HG03432 (cell line): ENCODE measurements at regions not wholly inside any gene's neighbourhood (a gene's known extent, or its start where the extent isn't known, plus 50 kb on each side); places are given as distances from the start of the nearest gene placed in this dataset.

Experiments
- ATAC-seq: cut with Tn5 transposase; IDR thresholded peaks from one replicate; pipeline ENCODE4 v1.9.1; 2021; ENCODE audit warnings: mild to moderate bottlenecking, moderate library complexity; ENCODE audit not compliant: unreplicated experiment

- no peak for ATAC-seq
These were observed 317.6 kb upstream of the CNKSR2 start for GRCh38 chrX:21056622-21057021.

GRCh38 chrX:21047034-21047455, 327.2 kb upstream of the CNKSR2 start:
- no peak for ATAC-seq

- no peak for ATAC-seq
These were observed 359.9 kb upstream of the CNKSR2 start for GRCh38 chrX:21014326-21014725.

DNA sequence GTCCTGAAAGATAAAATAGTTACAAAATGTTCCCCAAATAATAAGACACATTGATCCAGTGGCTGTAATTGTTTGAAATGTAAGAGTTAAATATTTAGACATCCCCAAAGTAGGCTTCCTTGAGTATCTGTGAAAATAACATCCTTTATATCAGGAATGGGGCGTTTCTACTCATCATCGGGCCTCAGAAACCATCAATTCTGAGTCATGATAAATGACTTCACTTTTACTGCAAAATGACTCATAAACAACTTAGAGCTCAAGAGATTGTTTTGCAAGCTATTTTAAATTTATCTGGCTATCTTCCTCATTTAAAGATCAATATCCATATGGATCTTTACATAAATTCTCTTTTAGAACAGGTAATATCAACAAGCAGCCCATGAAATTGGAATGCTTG, 369.4 kb upstream of the CNKSR2 start:
- ATAC-seq: no peak

- no peak for ATAC-seq
These were observed 378.4 kb upstream of the CNKSR2 start for GRCh38 chrX:20995829-20996228.

- ATAC-seq: no peak
These were observed 384.9 kb upstream of the CNKSR2 start for GRCh38 chrX:20989361-20989760.

GRCh38 chrX:20988804-20989203, 385.4 kb upstream of the CNKSR2 start:
- ATAC-seq: no peak

GRCh38 chrX:20988118-20988517, 386.1 kb upstream of the CNKSR2 start:
- ATAC-seq: no peak

GRCh38 chrX:20980426-20980825, 393.8 kb upstream of the CNKSR2 start:
- no peak for ATAC-seq

DNA sequence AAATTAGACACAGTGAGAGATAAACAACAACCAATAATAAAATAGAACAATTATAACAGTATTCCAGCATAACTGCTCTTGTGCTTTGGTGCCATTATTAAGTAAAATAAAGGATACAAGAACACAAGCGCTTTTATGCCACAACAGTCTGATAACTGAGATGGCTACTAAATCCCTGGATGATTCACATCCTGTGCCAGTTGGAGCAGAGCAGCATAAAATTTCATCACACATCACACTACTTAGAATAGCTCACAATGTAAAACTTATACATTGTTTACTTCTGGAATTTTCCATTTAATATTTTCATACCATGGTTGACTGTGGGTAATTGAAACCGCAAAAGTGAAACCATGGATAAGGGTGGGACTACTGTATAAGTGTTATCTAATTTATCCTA, 399.9 kb upstream of the CNKSR2 start:
- ATAC-seq: no peak

DNA sequence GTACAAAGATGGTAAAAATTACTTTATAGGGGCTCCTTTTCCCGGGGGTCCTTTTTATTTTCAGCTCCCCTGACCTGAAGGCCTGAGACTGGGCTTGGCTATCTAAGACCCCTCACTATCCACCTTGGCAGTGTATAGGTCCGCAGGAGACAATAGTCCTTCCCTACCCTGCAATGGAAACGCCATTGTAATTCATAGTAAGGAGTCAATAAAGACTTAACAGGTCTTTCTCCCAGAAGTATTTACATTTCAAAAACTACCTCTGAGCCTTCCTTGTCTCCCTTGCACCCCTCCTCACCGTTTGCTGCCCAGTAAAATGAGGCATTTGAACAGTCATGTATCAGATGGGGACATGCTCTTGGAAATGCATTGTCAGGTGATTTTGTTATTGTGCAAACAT, 401.2 kb upstream of the CNKSR2 start:
- ATAC-seq: no peak

DNA sequence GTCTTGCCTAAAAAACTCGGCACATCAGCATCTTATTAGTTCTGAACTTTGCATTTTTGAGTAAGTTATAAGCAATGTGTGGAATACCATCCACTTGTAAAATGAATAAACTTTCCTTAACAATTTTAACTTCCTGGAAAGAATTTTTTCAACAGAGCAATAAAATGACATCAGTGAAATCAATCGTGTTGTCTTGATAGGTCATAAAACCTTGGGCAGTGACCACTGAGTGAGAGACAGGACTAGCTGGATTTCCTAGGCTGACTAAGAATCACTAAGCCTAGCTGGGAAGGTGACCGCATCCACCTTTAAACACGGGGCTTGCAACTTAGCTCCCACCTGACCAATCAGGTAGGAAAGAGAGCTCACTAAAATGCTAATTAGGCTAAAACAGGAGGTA, 403.0 kb upstream of the CNKSR2 start:
- no peak for ATAC-seq

DNA sequence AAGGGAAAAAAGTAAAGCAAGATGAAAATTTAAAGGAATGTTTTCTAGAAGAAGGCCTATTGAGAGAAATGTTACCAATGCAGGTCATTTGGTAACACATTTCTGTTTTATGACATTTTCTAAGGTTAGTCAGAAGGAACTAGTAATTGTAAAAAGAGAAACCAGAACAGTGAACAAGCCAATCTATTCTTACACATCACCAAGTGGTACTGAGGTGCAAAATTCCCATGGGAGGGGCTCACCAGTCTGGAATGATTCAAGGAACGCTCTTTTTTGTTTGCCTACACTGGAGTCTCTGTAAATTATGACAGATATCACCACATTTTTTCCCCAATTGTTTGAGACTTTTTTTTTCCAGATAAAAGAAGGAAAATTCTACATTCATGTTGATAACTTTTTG, 404.7 kb upstream of the CNKSR2 start:
- no peak for ATAC-seq

GRCh38 chrX:20968996-20969395, 405.2 kb upstream of the CNKSR2 start:
- no peak for ATAC-seq

- ATAC-seq: no peak
These were observed 406.5 kb upstream of the CNKSR2 start for GRCh38 chrX:20967725-20968124.

DNA sequence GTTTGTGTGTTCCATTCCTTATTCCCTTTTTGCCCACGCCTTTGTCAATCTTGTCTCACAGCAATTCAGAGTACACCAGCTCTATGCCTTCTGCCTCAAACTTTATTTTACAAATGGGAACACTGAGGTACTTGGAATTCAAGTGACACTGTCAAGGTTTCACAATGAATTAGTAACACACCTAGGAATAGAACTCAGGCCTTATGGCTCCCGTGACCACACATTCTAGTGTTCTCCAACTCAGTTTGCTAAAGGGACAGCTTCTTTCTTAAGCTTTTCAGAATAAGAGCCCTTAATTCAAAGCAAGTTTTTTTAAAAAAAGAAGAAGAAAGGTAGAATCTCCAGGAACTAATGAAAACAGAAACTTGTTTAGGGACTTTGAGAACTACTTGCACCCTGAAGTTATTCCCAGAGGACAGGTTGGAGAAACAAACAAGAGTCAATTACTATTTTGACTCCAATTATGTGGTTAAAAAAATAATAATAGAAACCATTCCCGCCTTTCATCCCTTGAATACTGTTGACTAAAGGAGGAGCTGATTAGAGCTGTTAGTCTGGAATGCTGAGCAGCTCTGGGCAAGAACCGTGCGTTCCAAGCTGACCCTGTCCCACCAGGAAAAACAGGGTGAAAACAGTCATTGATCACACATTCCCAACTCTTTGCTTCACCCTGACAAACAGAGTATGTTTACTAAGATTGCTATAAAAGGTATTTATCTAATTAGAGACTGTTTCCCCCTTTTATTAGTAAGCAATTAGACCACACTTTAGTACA, 408.8 kb upstream of the CNKSR2 start:
- ATAC-seq: no peak

DNA sequence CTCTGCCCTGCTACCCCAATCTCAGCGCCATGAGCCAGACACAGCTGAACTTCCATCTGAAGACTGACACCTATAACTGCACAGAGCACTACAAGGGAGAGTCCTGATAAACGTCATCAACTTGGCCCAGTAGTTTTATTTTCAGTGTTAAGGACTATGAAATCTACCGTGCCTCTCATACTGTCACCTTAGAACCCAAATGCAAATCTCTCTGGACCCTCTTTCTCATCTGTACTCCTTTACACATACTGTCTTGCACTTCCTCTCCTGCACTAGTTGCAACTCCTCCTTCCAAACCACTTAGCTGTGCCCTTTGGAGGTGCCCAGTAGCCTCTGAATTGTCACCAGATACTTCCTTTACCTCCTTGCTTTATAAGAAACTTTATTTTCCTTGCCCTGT, 420.2 kb upstream of the CNKSR2 start:
- ATAC-seq: no peak

DNA sequence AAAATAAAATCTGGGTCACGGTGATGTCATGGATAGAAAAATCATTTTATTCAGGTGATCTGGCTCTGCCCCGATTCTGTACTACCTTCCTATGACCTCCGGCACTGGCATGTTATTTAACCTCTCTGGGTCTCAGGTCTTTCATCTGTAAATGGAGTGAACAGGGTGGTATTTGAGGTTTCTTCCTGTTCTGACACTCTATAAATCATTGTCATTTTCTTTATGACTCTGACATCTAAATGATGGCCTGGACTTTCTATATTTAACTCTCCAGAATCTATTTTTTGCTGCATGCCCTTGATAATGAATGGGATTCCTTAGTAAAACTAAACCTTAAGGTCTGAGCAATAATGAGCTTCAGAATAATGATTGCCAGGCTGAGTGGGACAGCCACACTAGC, 422.0 kb upstream of the CNKSR2 start:
- ATAC-seq: no peak

DNA sequence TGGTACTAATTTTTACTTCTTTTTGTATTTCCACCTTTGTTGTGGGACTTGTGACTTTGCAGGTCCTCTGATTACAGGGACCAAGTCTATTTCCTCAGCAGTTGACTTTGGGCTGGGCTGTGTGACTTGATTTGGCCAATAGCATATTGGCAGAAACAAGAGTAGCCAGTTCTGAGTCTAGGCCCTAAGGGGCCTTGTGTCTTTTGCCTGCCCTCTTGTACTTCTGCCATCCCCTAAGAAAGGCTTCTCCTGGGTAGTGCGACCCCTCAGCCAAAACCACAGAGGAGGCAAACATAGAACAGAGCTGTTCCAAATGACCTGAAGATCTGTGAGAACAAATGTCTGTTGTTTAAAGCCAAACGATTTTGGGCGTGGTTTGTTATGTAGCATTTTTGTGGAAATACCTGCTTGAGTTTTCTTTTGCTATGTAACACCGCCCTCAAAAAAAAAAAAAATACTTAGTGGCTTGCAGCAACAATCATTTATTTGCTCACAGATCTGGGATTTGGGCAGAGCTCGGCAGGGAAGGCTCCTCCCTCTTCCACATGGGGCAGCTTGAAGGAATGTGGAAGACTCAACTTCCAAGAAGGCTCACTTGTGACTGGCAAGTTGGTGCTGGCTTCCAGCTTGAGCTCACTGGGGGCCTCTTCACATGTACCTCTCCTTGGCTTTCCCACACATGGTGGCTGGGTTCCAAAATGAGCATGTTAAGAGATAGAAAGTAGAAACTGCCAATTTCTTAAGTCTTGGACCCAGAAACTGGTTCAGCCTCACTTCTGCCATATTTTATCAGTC, 423.0 kb upstream of the CNKSR2 start:
- no peak for ATAC-seq

DNA sequence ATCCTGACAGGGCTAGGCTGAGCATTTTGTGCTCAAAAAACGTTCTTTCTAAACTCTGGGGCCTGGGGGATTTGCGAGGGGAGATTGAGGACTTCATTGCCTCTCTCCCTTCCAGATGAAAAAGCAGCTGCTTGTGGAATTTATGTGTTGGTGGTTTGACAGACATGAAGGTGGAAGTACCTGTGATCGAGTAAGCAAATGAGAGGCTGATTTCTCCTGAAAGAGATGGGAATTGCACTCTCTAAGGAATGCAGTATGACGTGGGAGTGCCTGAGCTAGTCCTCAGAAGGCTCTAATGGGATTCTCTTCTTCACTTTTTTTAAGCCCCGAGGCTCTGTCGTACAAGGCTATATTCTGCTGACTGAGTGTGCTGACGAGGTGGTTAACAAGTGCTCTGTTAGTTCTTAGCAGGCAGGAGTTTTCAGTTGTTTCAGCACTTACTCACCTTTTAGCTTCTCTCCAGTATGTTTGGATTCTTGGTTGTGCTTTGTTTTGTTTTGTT, 426.8 kb upstream of the CNKSR2 start:
- ATAC-seq: no peak

- ATAC-seq: no peak
These were observed 460.5 kb upstream of the CNKSR2 start for GRCh38 chrX:20913760-20914159.

DNA sequence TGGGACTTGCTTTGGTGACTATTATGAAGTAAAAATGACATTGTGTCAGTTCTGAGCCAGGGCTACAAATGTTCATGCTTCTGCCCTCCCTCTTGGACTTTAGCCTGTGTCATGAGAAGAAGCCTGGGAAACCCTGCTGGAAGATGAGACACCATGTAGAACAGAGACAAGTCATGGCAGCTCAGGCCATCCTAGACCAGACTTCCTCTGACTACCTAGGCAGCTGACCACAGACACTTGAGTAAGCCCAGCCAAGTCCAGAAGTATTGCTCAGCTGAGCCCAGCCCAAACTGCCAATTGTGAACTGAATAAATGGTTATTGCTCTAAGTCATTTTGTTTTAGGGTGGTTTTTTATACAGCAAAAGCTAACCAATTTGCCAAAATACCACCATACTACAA, 467.6 kb upstream of the CNKSR2 start:
- ATAC-seq: no peak
